NCI-H2171 treated with DMSO at 0.1 percent for 48 hours (cell line): ENCODE measurements at regions not wholly inside any gene's neighbourhood (a gene's known extent, or its start where the extent isn't known, plus 50 kb on each side); places are given as distances from the start of the nearest gene placed in this dataset.
A peak's percentile ranks its signal among the peaks of the same experiment; 100 is the strongest.

Source experiments
- DNase-seq: peaks from one replicate; lab custom pipeline; 2025; lab: John Stamatoyannopoulos, UW

- DNase-seq = no peak
Measured at GRCh38 chr20:62561948-62562347, 80.4 kb upstream of the SLCO4A1 start.

- DNase-seq = no peak
Measured at GRCh38 chr20:62562831-62563230, 79.5 kb upstream of the SLCO4A1 start.

- no peak for DNase-seq
Measured at GRCh38 chr20:62563561-62563960, 78.7 kb upstream of the SLCO4A1 start.

GRCh38 chr20:62564456-62565245 is 77.7 kb upstream of the SLCO4A1 start:
- no peak for DNase-seq

GRCh38 chr20:62566266-62566665 is 76.0 kb upstream of the SLCO4A1 start:
- no peak for DNase-seq

- no peak for DNase-seq
Measured at GRCh38 chr20:62566771-62567170, 75.5 kb upstream of the SLCO4A1 start.

GRCh38 chr20:62567246-62568044 is 74.9 kb upstream of the SLCO4A1 start:
- no peak for DNase-seq

GRCh38 chr20:62568045-62568389 is 74.3 kb upstream of the SLCO4A1 start:
- no peak for DNase-seq

- DNase-seq = no peak
Measured at GRCh38 chr20:62569615-62570014, 72.7 kb upstream of the SLCO4A1 start.

- no peak for DNase-seq
Measured at GRCh38 chr20:62570403-62570802, 71.9 kb upstream of the SLCO4A1 start.

- no peak for DNase-seq
Measured at GRCh38 chr20:62570897-62571668, 71.2 kb upstream of the SLCO4A1 start.

GRCh38 chr20:62571669-62572344 is 70.5 kb upstream of the SLCO4A1 start:
- DNase-seq = no peak

- DNase-seq = no peak
Measured at GRCh38 chr20:62572980-62573379, 69.3 kb upstream of the SLCO4A1 start.

- DNase-seq = no peak
Measured at GRCh38 chr20:62573817-62574216, 68.5 kb upstream of the SLCO4A1 start.

GRCh38 chr20:62574230-62574993 is 67.9 kb upstream of the SLCO4A1 start:
- DNase-seq = no peak

GRCh38 chr20:62575976-62576722 is 66.2 kb upstream of the SLCO4A1 start:
- no peak for DNase-seq

- no peak for DNase-seq
Measured at GRCh38 chr20:62576815-62577489, 65.4 kb upstream of the SLCO4A1 start.

- DNase-seq = peak; percentile 23
Measured at GRCh38 chr20:62577490-62577836, 64.8 kb upstream of the SLCO4A1 start.

- DNase-seq = no peak
Measured at GRCh38 chr20:62578294-62578897, 63.9 kb upstream of the SLCO4A1 start.

GRCh38 chr20:62580052-62580451 is 62.3 kb upstream of the SLCO4A1 start:
- DNase-seq = no peak
